ENCODE measurements at regions not wholly inside any gene's neighbourhood (a gene's known extent, or its start where the extent isn't known, plus 50 kb on each side); places are given as distances from the start of the nearest gene placed in this dataset.

DNA sequence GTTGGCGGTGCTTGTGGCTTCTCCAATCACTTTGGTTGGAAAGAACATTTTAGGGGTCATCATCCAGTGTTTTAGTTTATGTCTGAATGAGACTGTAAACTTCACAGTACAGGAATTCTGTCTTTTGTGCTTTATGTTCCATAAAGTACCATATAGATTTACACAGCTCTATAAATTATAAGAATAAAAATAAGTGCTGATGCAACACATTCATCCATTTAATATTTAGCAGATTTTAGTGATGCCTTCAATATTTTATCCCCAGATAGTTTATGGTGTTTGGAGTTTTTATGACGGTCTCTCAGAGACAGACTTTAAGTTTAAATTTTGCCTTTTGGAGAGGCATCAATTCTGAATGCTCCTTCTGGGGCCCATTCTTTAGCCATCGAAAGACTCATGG is 385.2 kb downstream of the ATP23 start:
- intact Hi-C loops (cut with micrococcal nuclease), result no loop called here
- no peaks in the 10 kb centered on the region for H3K79me1 ChIP-seq (ENCODE audit: low read depth in 1 of 2, low read length in 2 of 2)
- dilution Hi-C loops (cut with HindIII; ENCODE audit: low sequenced_read_pairs, unreplicated experiment), result no loop called here
- no peak overlapping the region for H2AFZ ChIP-seq (replicated peaks; ENCODE audit: low read length, poor library complexity)
- H4K91ac ChIP-seq (ENCODE audit: insufficient read depth, low read depth, low read length), result no peak overlapping the region
- H3K14ac ChIP-seq (replicated peaks; ENCODE audit: low read depth, low read length), result no peak overlapping the region
- no peak overlapping the region for H3K4me2 ChIP-seq (ENCODE audit: low read depth, low read length)
- ATAC-seq (ENCODE audit: low read depth) (no peak), DNase-seq (no peak)
- H3K27ac ChIP-seq (ENCODE audit: insufficient read depth, low read length), result no peak overlapping the region
- no peak overlapping the region for H2AK9ac ChIP-seq (replicated peaks; ENCODE audit: low read depth, low read length, poor library complexity)
- no peak overlapping the region for H2AK5ac ChIP-seq (ENCODE audit: low read depth, low read length)
- no TSS peak for BruUV-seq (replicated peaks)
- H2BK20ac ChIP-seq (ENCODE audit: low read depth, low read length), result no peak overlapping the region
- H3K27me3 ChIP-seq (ENCODE audit: control insufficient read depth, insufficient read depth, low read length), result no peaks in the 10 kb centered on the region
- H4K8ac ChIP-seq (ENCODE audit: low read depth in 2 of 2, low read length in 2 of 2), result no peak overlapping the region
- no peak overlapping the region for H4K5ac ChIP-seq (ENCODE audit: low read depth, low read length)
- no peak overlapping the region for H2BK15ac ChIP-seq (ENCODE audit: low read depth, low read length)
- no peaks in the 10 kb centered on the region for H3K9me1 ChIP-seq (ENCODE audit: insufficient read depth, low read length)
- no peak overlapping the region for H3K56ac ChIP-seq (ENCODE audit: extremely low read depth, insufficient read depth, low read length)
- no peak overlapping the region for H3K4ac ChIP-seq (ENCODE audit: low read depth, low read length)
- H3K4me1 ChIP-seq (ENCODE audit: control insufficient read depth, insufficient read depth, low read length), result peaks cover 5% of the 10 kb centered on the region
- H3K9ac ChIP-seq (ENCODE audit: low read depth, low read length), result no peak overlapping the region
- H2BK5ac ChIP-seq (ENCODE audit: low read depth, low read length, poor library complexity, severe bottlenecking), result no peak overlapping the region
- TF ChIP-seq, protein P1, sequence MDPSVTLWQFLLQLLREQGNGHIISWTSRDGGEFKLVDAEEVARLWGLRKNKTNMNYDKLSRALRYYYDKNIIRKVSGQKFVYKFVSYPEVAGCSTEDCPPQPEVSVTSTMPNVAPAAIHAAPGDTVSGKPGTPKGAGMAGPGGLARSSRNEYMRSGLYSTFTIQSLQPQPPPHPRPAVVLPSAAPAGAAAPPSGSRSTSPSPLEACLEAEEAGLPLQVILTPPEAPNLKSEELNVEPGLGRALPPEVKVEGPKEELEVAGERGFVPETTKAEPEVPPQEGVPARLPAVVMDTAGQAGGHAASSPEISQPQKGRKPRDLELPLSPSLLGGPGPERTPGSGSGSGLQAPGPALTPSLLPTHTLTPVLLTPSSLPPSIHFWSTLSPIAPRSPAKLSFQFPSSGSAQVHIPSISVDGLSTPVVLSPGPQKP (IDR thresholded peaks at IDR 0.05; ENCODE audit: borderline replicate concordance, low read depth, low read length), result no peak
- TF ChIP-seq MAFK (IDR thresholded peaks at IDR 0.05; ENCODE audit: low read depth, low read length) (0 out of 2 replicates have a peak, but pooled peaks have one; percentile 21), RAD21 (IDR thresholded peaks at IDR 0.05; ENCODE audit: low read length) (no peak)
- no peak overlapping the region for H3K23ac ChIP-seq (ENCODE audit: low read depth, low read length)
- in situ Hi-C loops (cut with MboI; ENCODE audit: low sequenced_read_pairs), result no loop called here
- H2BK120ac ChIP-seq (ENCODE audit: low read depth, low read length), result no peak overlapping the region
- ChIA-PET POLR2A (ENCODE audit: unreplicated experiment) (no interaction called here), CTCF (no interaction called here)
- no peak overlapping the region for H3K18ac ChIP-seq (ENCODE audit: low read depth, low read length)
- H3K36me3 ChIP-seq (ENCODE audit: control insufficient read depth, insufficient read depth, low read length), result no peaks in the 10 kb centered on the region
- no peaks in the 10 kb centered on the region for H4K20me1 ChIP-seq (ENCODE audit: insufficient read depth, low read length)
- H3K4me3 ChIP-seq (ENCODE audit: insufficient read depth, low read depth, low read length), result no peak overlapping the region
- no peaks in the 10 kb centered on the region for H3K9me3 ChIP-seq (ENCODE audit: control insufficient read depth, insufficient read depth, low read length)
- 100% methylated on average over 1 of the region's 3 CpGs; no CpG with 5 or more reads in 1 of the 2 experiments for WGBS, 2 experiments (ENCODE audit: extremely low coverage in 2 of 2, insufficient read length in 1 of 2)
